ENCODE measurements at regions not wholly inside any gene's neighbourhood (a gene's known extent, or its start where the extent isn't known, plus 50 kb on each side); places are given as distances from the start of the nearest gene placed in this dataset.

GRCh38 chr3:159584421-159584820, 404.2 kb upstream of the IL12A start (continued):
- TF ChIP-seq SRF (CRISPR knock-in tag; IDR thresholded peaks at IDR 0.05) (no peak), ZNF239 (CRISPR knock-in tag; IDR thresholded peaks at IDR 0.05) (no peak), MLX (CRISPR knock-in tag; conservative IDR thresholded peaks at IDR 0.05) (no peak), CC2D1A (IDR thresholded peaks at IDR 0.05) (no peak), SMARCC2 (IDR thresholded peaks at IDR 0.05; ENCODE audit: low read depth) (no peak), NRF1 (conservative IDR thresholded peaks at IDR 0.05 in 1 of 2, IDR thresholded peaks at IDR 0.05 in 1 of 2) (no peak), MEF2A (IDR thresholded peaks at IDR 0.05; ENCODE audit: control insufficient read depth, low read depth, low read length) (no peak)

GRCh38 chr3:159586571-159587202, 401.9 kb upstream of the IL12A start:
- intact Hi-C loops (cut with micrococcal nuclease): no loop called here
- H3K9me1 ChIP-seq (ENCODE audit: control insufficient read depth, insufficient read depth, low read length): no peaks in the 10 kb centered on the region
- in situ Hi-C loops (cut with MboI): no loop called here
- no TSS peak for BruUV-seq (replicated peaks)
- ChIA-PET CTCF (ENCODE audit: low intra/inter-chr PET ratio) (no interaction called here), POLR2A (no interaction called here)
- ATAC-seq: no peak
- 0% methylated on average over 5 of the region's 5 CpGs for WGBS (ENCODE audit: insufficient coverage, low coverage, missing lambda C conversion rate)
- H3K9ac ChIP-seq (ENCODE audit: insufficient read depth in 1 of 2, low read depth in 2 of 2, low read length in 2 of 2): no peak overlapping the region
- FAIRE-seq: no peak
- no peak overlapping the region for H3K4me2 ChIP-seq (ENCODE audit: insufficient read depth, low read length)
- H2AFZ ChIP-seq (ENCODE audit: low read depth, low read length): no peak overlapping the region
- no peaks in the 10 kb centered on the region for H3K27me3 ChIP-seq (ENCODE audit: control insufficient read depth in 2 of 2, insufficient read depth in 2 of 2, low read length in 2 of 2)
- no peak for DNase-seq (ENCODE audit: extremely low read depth in 1 of 4, low spot score in 3 of 4)
- no peaks in the 10 kb centered on the region for H4K20me1 ChIP-seq (replicated peaks; ENCODE audit: control insufficient read depth, insufficient read depth, low read length)
- no peaks in the 10 kb centered on the region for H3K4me1 ChIP-seq (replicated peaks in 1 of 2; ENCODE audit: control insufficient read depth in 2 of 2, insufficient read depth in 2 of 2, low read length in 2 of 2)
- no peak overlapping the region for H3K4me3 ChIP-seq
- no peaks in the 10 kb centered on the region for H3K79me2 ChIP-seq (ENCODE audit: control insufficient read depth, insufficient read depth, low read length)
- TF ChIP-seq STAG1 (CRISPR knock-in tag; IDR thresholded peaks at IDR 0.05; ENCODE audit: borderline replicate concordance) (no peak), POLR2AphosphoS2 (IDR thresholded peaks at IDR 0.05; ENCODE audit: low read length) (no peak), TOE1 (IDR thresholded peaks at IDR 0.05; ENCODE audit: borderline replicate concordance) (no peak), TOE1 (CRISPR knock-in tag; IDR thresholded peaks at IDR 0.05; ENCODE audit: borderline replicate concordance, low read depth) (no peak), NR4A1 (CRISPR knock-in tag; IDR thresholded peaks at IDR 0.05) (no peak), NR4A1 (tag; IDR thresholded peaks at IDR 0.05) (no peak), SRSF3 (IDR thresholded peaks at IDR 0.05; ENCODE audit: insufficient read depth, low read length) (no peak), SAFB (IDR thresholded peaks at IDR 0.05; ENCODE audit: borderline replicate concordance, low read depth, low read length) (no peak), TBL1XR1 (IDR thresholded peaks at IDR 0.05; ENCODE audit: low read length in 2 of 2) (no peak), ZBTB9 (CRISPR knock-in tag; IDR thresholded peaks at IDR 0.05) (no peak), ZFP1 (CRISPR knock-in tag; IDR thresholded peaks at IDR 0.05) (no peak), HMGN3 (IDR thresholded peaks at IDR 0.05; ENCODE audit: borderline replicate concordance, extremely low read depth, insufficient read length, low read depth, low read length) (no peak), BMI1 (IDR thresholded peaks at IDR 0.05; ENCODE audit: low read length) (no peak)
- no peak overlapping the region for H3K27ac ChIP-seq (ENCODE audit: extremely low read depth, low read depth, low read length)
- no peaks in the 10 kb centered on the region for H3K36me3 ChIP-seq (ENCODE audit: control insufficient read depth, insufficient read depth, low read length)
- H3K9me3 ChIP-seq (replicated peaks; ENCODE audit: control insufficient read depth, insufficient read depth, low read depth, low read length): no peaks in the 10 kb centered on the region
